CD4-positive, alpha-beta T cell treated with Interleukin-6 at 100 ng/mL for 8 hours (primary cell): ENCODE measurements at regions not wholly inside any gene's neighbourhood (a gene's known extent, or its start where the extent isn't known, plus 50 kb on each side); places are given as distances from the start of the nearest gene placed in this dataset.

Source experiments
- DNase-seq: peaks from one replicate; pipeline ENCODE4 v3.0.0-alpha.2; 2020; ENCODE audit warnings: mixed read lengths, low spot score

DNA sequence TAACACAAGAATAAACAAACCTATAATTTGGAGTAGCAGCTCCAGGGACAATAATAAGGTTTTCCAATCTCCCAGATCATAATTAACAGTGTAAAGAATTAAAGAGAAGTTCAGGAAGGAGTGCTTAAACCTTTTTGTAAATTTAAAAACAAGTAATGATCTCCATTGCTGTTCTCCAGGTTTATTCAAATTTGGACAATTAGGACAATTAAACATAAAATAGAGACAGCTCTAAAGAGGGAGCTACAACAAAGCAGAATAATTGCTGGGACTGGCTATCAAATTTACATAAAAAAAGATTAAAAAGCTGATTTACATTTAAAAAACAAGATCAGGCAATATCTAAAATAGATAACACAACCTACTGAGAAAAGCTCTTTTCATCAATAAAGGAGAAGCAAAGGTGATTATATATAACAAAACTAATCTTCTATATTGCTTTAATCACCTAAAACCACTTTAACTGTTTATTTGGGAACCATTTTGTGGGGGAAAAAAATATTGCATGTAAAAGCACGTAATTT is 80.1 kb upstream of the CREB1 start:
- DNase-seq, result no peak

GRCh38 chr2:207450186-207450585 is 79.6 kb upstream of the CREB1 start:
- no peak for DNase-seq

DNA sequence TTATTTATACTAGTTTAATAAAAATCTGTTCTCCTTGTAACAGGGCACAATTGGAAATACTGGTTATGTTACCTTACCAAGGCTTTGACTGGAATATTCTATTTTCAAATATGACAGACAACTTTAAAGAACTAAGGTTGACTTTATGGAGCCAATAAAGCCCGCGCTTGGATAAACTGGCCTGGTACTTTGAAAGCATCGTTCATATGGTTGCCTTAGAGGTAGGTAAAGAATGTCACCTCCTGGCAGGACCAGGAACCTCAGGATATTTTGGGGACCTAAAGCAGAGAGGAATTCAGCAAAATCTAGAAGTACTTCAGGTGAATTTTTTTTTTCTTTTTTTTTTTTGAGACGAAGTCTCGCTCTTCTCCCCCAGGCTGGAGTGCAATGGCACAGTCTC is 71.2 kb upstream of the CREB1 start:
- no peak for DNase-seq

DNA sequence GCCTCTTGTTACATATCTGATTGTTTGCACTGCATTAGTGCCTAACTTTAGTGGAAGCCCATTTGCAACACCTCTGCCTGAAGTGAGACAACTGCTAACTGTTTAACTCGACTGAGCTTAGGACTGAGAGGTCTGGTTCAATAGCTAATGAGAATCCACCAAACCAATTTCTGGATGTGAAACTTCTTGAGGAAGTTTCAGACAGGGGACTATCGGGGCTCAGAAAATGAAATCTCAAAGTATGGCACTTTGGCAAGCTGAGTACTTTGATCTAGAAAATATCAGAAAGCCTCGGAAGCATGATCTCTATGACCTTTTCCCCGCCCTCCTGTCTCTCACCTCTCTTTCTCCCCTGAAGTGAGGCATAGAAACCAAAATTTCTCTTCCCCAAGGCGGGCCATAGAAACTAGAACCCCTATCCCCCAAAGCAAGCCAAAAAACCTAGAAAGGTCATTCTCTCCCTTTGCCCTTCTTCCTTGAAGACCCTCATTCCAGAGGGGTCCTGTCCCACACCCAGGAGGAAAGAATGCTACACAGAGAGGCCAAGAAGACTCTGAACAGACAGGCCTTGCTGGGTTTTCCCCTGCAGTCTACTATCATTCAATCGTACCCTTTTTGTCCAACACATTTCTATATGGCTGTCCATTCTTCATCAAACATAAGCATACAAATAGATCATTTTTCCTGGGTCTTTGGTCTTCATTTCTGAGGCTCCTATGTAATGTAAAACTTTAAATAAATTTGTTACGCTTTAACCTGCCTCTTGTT is 69.6 kb upstream of the CREB1 start:
- DNase-seq, result no peak

DNA sequence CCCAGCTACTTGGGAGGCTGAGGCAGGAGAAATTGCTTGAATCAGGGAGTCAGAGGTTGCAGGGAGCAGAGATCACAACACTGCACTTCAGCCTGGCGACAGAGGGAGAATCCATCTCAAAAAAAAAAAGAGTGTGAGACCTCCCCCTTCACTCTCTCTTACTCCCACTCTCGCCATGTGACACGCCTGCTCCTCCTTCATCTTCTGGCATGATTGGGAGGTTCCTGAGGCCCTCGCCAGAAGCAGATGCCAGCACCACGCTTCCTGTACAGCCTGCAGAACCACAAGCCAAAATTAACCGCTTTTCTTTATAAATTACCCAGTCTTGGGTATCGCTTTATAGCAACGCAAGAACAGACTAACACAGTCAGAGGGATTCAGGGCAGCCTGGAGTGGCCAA is 66.3 kb upstream of the CREB1 start:
- no peak for DNase-seq

DNA sequence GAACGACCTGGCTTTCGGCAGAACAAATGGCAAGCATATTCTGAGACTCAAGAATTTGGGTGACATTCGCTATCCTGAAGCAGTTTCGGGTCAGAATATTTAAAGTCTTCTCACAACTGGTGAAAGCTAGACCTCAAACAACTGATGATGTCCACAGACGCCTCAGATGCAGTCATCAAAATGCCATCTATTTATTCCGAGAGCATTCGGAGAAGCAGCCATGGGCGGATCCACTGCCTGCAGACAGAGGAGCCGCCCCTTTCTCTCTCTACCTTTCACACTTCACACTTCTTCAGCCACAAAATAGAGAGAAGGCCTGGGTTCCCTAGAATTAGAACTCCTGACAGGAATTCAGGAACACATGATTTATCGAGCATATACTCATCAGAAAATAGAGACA is 65.8 kb upstream of the CREB1 start:
- no peak for DNase-seq

DNA sequence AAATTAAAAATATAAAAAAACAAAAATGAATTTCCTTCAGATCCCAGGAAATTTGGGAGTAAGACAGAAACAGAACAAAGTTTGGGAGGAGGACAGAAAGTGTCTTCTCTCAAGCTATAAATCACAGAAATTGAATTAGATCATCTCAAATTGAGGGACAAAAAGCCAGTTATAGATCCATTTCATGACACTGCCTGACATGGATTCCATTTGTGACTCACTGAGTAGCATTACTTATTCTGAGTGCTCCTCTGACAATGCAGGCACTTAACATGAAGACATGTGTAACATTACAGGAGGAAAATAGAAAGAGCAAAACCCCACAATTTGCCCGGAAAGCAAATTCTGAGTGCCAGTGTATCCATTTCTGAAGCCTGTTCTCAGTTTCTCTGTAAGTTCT is 63.9 kb upstream of the CREB1 start:
- no peak for DNase-seq

DNA sequence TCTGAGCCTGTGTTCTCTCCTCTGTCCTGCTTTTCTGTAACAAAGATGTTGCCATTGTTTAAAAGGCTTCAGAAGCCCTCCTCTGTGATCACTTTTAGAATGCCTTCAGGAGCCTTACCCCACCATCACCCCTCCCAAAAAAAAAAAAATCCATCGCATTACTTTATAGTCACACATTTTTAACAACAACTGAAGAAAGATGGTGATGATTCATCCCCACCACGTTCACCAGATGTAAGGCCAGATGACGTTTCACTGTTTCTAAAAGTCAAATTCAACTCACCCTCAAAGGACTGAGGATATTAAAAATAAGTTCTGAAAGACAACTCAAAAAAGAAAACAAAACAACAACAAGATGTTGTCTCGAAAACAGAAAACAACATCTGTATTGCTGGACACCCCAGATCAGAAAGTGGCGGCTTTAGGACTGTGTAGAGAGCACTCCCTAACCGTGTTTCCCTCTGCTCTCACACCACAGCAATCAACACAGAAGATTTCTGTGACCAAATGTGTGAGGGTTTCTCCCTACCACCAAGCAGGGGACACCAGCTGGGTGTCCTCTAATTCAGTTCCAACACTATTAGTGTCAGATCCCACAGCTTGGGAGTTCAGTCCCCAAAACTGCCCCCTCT is 61.9 kb upstream of the CREB1 start:
- no peak for DNase-seq

DNA sequence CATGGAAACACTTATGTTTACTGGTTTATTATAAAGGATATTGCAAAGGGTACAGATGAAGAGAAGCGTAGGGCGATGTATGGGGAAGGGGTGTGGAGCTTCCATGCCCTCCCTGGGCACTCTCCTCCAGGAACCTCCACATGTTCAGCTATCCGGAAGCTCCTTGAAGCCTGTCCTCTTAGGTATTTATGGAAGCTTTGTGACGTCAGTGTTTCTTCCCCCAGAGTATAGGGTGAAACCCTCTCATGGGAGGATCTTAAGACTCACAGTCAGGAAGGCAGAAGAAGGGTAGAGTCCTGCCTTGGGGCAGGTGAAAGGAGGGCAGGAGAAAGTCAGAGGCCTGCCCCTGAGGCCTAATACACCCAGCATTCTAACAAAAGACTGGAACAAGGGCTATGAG is 61.3 kb upstream of the CREB1 start:
- no peak for DNase-seq

DNA sequence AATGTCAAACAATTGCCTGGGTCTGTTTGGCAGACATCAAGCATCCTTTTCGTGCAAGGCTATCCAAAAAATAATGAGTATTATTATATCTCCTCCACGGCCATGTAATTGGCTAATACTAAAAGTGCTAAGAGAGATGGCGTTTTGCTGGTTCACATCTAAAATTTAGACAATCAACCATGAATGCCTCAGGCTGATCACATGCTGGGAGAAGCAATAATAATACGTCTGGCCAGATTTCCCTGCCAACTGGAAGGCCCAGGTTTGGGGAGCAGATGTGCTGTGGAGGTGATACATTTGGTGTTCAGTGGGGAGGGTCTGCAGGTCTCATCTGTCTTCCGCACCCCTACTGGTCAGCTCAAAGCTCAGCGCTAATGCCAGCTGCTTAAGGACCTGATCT is 60.3 kb upstream of the CREB1 start:
- DNase-seq, result no peak

DNA sequence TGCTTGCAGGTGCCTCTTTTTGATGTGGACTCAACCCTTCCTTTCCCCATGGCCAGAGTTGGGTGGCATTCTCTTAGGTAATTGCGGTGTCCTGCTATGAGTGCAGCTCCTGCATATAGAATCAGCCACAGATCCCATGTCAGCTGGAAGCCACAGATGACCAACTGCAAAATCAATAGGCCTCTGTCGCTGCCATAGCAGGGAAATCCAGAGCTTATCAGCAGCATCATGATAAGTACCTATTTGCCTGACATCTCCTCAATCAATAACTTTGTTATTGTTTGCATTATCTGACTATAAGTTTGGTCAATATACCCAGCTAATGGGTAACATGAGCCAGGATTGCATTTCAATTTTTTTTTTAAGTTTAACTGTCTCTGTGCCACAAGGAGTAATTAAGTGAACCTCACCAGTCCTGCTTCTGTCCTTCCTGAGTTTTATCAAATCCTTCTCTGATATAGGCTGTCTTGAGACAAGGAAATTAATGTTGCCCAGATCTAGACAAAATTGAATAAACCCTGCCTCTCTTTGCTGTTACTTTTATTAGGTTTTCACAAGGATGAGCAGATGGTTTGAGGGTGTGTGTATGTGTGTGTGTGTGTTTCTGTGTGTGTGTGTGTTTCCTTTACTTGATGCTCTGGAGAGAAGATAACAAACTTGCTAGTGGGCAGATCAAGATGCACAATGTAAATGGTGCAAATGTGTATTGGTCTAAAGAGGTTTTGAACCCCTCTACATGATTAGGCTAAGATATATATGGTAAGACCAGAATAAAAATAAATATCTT is 59.6 kb upstream of the CREB1 start:
- no peak for DNase-seq

DNA sequence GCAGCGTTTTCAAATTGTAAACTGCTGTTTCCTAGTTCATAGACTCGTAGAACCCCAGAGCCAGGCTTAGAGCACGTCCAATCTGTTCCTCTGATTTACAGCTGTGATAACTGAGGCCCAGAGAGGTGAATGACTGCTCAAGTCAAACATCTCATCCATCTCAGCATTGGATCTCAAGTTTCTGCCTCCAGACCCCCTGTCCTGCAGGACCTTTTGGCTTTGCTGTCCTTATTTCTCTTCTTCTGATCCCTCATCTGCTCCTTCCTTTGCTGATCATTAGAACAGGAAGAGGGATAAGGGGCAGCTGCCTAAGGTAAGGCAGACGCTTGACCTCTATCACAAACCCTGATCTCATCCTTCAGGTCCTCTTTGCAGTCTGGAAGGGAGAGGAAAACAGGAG is 58.5 kb upstream of the CREB1 start:
- no peak for DNase-seq

- DNase-seq, result no peak
Measured at GRCh38 chr2:207472343-207473048, 57.3 kb upstream of the CREB1 start.

GRCh38 chr2:207473049-207473930 is 56.5 kb upstream of the CREB1 start:
- peak; percentile 26 for DNase-seq

GRCh38 chr2:207473931-207474235 is 55.9 kb upstream of the CREB1 start:
- DNase-seq, result no peak

DNA sequence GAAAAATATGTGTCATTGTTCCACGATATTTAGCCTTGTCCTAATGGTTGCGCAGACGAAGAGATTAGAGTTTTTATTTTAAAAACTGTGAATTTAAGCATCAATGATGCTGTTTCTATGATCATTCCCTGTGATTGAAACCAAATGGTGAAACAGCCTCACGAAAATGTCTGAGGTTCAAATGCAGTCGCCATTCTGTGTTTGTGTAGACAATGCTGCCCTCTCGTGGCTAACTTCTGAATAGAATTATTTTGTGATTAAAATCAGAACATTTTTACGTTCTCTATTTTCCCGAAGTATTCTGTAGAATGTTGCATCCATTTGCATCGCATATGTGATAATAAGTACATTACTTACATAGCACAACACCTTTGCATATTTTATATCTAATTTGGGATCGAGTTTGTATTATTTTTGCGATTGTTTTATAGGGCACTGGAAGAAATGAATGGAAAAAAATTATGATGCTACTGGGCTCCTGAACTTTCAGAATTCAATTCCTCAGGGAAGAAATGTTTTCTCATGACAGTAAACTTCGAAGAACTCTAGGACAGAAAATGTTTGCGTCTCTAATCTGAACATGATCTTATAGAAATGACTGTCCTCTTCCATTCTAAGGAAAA is 54.8 kb upstream of the CREB1 start:
- DNase-seq, result peak; percentile 60

GRCh38 chr2:207475546-207475945 is 54.2 kb upstream of the CREB1 start:
- DNase-seq, result no peak

- no peak for DNase-seq
Measured at GRCh38 chr2:207477896-207478295, 51.9 kb upstream of the CREB1 start.

GRCh38 chr2:207478572-207478971 is 51.2 kb upstream of the CREB1 start:
- no peak for DNase-seq

- no peak for DNase-seq
Measured at GRCh38 chr2:207479198-207479785, 50.5 kb upstream of the CREB1 start.
